ENCODE measurements at regions not wholly inside any gene's neighbourhood (a gene's known extent, or its start where the extent isn't known, plus 50 kb on each side); places are given as distances from the start of the nearest gene placed in this dataset.

GRCh38 chr2:209334188-209335017, 89.4 kb upstream of the MAP2 start:
- Histone ChIP-seq H3K9me2 (no peaks in the 10 kb centered on the region), H2AFZ (ENCODE audit: low read depth) (no peak overlapping the region), H3K4me2 (peak overlapping the region; percentile 53; the same call in 1 of the 2 replicates), H3K4me3 (ENCODE audit: low read depth in 2 of 2, low read length in 1 of 2) (peak overlapping the region in 1 of 2 experiments; percentile 42; a peak in 1 of 4 replicates), H3K9me3 (no peaks in the 10 kb centered on the region), H3K36me3 (replicated peaks in 1 of 2; ENCODE audit: control insufficient read depth in 1 of 2, insufficient read depth in 2 of 2, low read length in 1 of 2) (no peaks in the 10 kb centered on the region), H3F3A (replicated peaks; ENCODE audit: insufficient read depth) (no peaks in the 10 kb centered on the region), H3K27ac (ENCODE audit: low read depth in 2 of 2, low read length in 1 of 2) (no peak overlapping the region), H4K20me1 (ENCODE audit: insufficient read depth) (no peaks in the 10 kb centered on the region), H3K9ac (no peak overlapping the region), H3K27me3 (ENCODE audit: insufficient read depth) (no peaks in the 10 kb centered on the region), H3K79me2 (ENCODE audit: insufficient read depth) (no peaks in the 10 kb centered on the region), H3K4me1 (ENCODE audit: control insufficient read depth in 1 of 2, insufficient read depth in 2 of 2, low read depth in 1 of 2, low read length in 1 of 2) (no peaks in the 10 kb centered on the region)
- 2% methylated on average over 7 of the region's 7 CpGs for WGBS (ENCODE audit: low lambda C conversion rate)
- peak; percentile 56 for DNase-seq
- POLR2A ChIA-PET: interaction anchor here (0.6 to 1.2 kb wide), 2 partner anchors 90 to 243 kb away, joined by 3 read pairs; partner anchors contain the start of gene MAP2
- CTCF ChIA-PET: interaction anchor here (0.6 to 4.5 kb wide), 78 partner anchors 10 to 961 kb away, joined by 3 to 135 read pairs (median 4); partner anchors contain the start of genes MAP2 and UNC80
- TF ChIP-seq CTCF (IDR thresholded peaks at IDR 0.05): peak; percentile 94
- peak; percentile 96 for TF ChIP-seq RAD21 (IDR thresholded peaks at IDR 0.05; ENCODE audit: low read length)
- TF ChIP-seq SMC3 (IDR thresholded peaks at IDR 0.05; ENCODE audit: low read depth, low read length): peak; percentile 87
- peak; percentile 40; the same call in 1 of the 2 replicates for TF ChIP-seq MAX (IDR thresholded peaks at IDR 0.05; ENCODE audit: low read depth)
- TF ChIP-seq EP300 (IDR thresholded peaks at IDR 0.05; ENCODE audit: borderline replicate concordance in 1 of 2, low read depth in 1 of 2, low read length in 1 of 2): no peak
- TF ChIP-seq NRF1 (IDR thresholded peaks at IDR 0.05; ENCODE audit: low read depth, low read length): peak; percentile 4; the same call in 1 of the 2 replicates
- peak; percentile 42; the same call in 1 of the 2 replicates for TF ChIP-seq RCOR1 (IDR thresholded peaks at IDR 0.05; ENCODE audit: low read length)
- TF ChIP-seq RFX5 (IDR thresholded peaks at IDR 0.05; ENCODE audit: low read length): no peak

GRCh38 chr2:209340522-209340921, 83.3 kb upstream of the MAP2 start:
- POLR2A ChIA-PET: interaction anchor here (0.6 kb wide), 1 partner anchor 634 kb away, joined by 3 read pairs; no protein-coding TSS in a partner anchor
- no peak overlapping the region for H3K4me3 ChIP-seq (ENCODE audit: low read depth in 2 of 2, low read length in 1 of 2)
- no peaks in the 10 kb centered on the region for H3K4me1 ChIP-seq (ENCODE audit: control insufficient read depth in 1 of 2, insufficient read depth in 2 of 2, low read depth in 1 of 2, low read length in 1 of 2)
- H3K27me3 ChIP-seq (ENCODE audit: insufficient read depth): no peaks in the 10 kb centered on the region
- H3K9ac ChIP-seq: no peak overlapping the region
- no peak overlapping the region for H2AFZ ChIP-seq (ENCODE audit: low read depth)
- no peaks in the 10 kb centered on the region for H3K36me3 ChIP-seq (replicated peaks in 1 of 2; ENCODE audit: control insufficient read depth in 1 of 2, insufficient read depth in 2 of 2, low read length in 1 of 2)
- H3K9me2 ChIP-seq: peaks cover 2% of the 10 kb centered on the region; the same call in 1 of the 2 replicates
- no peak overlapping the region for H3K27ac ChIP-seq (ENCODE audit: low read depth in 2 of 2, low read length in 1 of 2)
- H3K4me2 ChIP-seq: no peak overlapping the region
- 46% methylated on average over 2 of the region's 2 CpGs for WGBS (ENCODE audit: low lambda C conversion rate)
- H3K79me2 ChIP-seq (ENCODE audit: insufficient read depth): no peaks in the 10 kb centered on the region
- no peaks in the 10 kb centered on the region for H4K20me1 ChIP-seq (ENCODE audit: insufficient read depth)
- CTCF ChIA-PET: no interaction called here
- no peaks in the 10 kb centered on the region for H3K9me3 ChIP-seq
- no peaks in the 10 kb centered on the region for H3F3A ChIP-seq (replicated peaks; ENCODE audit: insufficient read depth)
- DNase-seq: no peak
- no peak for TF ChIP-seq RFX5 (IDR thresholded peaks at IDR 0.05; ENCODE audit: low read length)
- TF ChIP-seq EZH2phosphoT487 (IDR thresholded peaks at IDR 0.05; ENCODE audit: borderline replicate concordance, low read depth): no peak
- no peak for TF ChIP-seq NRF1 (IDR thresholded peaks at IDR 0.05; ENCODE audit: low read depth, low read length)
- TF ChIP-seq ELF1 (IDR thresholded peaks at IDR 0.05): no peak
- TF ChIP-seq ZBTB33 (IDR thresholded peaks at IDR 0.05; ENCODE audit: borderline replicate concordance, low read depth): no peak
- TF ChIP-seq FOXJ3 (CRISPR knock-in tag; IDR thresholded peaks at IDR 0.05): no peak
- no peak for TF ChIP-seq MXI1 (IDR thresholded peaks at IDR 0.05; ENCODE audit: low read depth, low read length)
- TF ChIP-seq IRF3 (IDR thresholded peaks at IDR 0.05; ENCODE audit: low read depth, low read length): no peak
- no peak for TF ChIP-seq USF1 (IDR thresholded peaks at IDR 0.05; ENCODE audit: borderline replicate concordance, low read depth)
- TF ChIP-seq TAF1 (IDR thresholded peaks at IDR 0.05; ENCODE audit: borderline replicate concordance, low read depth, low read length): no peak
- TF ChIP-seq JUND (IDR thresholded peaks at IDR 0.05): no peak

All from SK-N-SH (cell line).